GM23248 (cell line): ENCODE measurements at regions not wholly inside any gene's neighbourhood (a gene's known extent, or its start where the extent isn't known, plus 50 kb on each side); places are given as distances from the start of the nearest gene placed in this dataset.

Source experiments
- EZH2 ChIP-seq: fragments of 200-600 bp; sonication (generic); IDR thresholded peaks from 2 replicates; pipeline ENCODE4 v1.6.1; 2018; ENCODE audit warnings: antibody characterized with exemption, mild to moderate bottlenecking; ENCODE audit not compliant: insufficient read depth, poor library complexity, severe bottlenecking
- EZH2phosphoT487 ChIP-seq: fragments of 200-600 bp; sonication (generic); IDR thresholded peaks from 2 replicates; pipeline ENCODE4 v1.6.1; 2018; ENCODE audit warnings: antibody characterized with exemption, moderate library complexity, mild to moderate bottlenecking, low read depth; ENCODE audit not compliant: insufficient read depth

- no peak for TF ChIP-seq EZH2
- TF ChIP-seq EZH2phosphoT487 = no peak
Measured at GRCh38 chr19:30686176-30686820, 314.1 kb downstream of the ZNF536 start.
